GM18907 (cell line): ENCODE measurements at regions not wholly inside any gene's neighbourhood (a gene's known extent, or its start where the extent isn't known, plus 50 kb on each side); places are given as distances from the start of the nearest gene placed in this dataset.

Source experiments
- ATAC-seq: cut with Tn5 transposase; IDR thresholded peaks from one replicate; pipeline ENCODE4 v1.9.1; 2021; ENCODE audit warnings: mild to moderate bottlenecking, moderate library complexity; ENCODE audit not compliant: unreplicated experiment

DNA sequence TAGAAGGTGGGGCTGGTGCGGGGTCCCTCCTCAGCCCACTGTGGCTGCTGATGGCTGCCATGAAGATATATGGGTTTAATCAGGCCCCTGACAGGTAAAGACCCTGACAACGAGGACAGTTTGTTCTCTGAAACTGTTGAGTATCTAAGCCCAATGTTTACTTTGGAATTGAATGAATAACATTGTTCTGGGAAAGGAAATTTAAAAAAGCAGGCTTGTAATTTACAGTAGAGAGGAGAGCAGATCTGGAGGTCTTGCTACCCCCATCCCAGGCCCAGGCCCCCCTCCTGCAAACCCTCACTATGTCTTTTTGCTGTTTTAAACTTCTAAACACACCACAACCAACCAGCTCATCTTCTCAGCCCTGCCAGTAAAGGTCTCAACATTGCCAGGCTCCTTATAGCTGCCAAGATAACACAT is 171.3 kb downstream of the CDC5L start:
- ATAC-seq = no peak

DNA sequence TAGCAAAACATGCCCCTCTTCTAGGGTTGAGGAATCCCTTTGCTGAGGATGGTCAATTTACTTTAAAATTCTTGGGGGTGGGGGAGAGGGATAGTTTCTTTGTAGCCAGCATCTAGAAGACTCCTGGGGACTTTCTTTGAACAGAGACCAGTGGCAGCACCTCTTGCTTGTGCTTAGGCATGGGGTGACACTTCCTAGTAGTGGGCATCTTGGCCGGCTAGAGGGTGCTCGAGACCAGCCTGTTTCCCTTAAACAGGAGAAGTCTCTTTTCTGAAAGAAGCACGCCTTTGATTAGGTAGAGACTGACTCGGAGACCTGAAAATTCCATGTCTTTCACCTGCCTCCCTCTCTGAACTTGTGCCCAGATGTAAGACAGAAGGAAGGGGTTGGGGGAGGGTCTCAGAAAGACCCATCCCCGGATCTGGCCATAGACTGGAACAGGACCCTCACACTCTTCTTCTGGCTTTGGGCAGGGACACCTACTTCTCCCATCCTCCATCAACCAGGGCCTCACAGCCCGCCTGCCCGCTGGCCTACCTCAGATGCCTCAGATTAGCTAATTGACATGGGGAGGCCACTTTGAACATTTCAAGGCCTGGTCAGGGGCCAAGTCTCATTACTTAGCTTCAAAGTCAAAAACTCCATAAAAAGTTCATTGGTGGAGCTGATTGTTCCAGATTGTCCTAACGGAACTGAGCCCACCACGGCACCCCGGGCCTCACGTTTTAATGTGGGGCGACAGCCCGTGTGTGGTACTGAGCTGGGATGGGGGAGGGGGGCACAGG is 172.2 kb downstream of the CDC5L start:
- no peak for ATAC-seq

DNA sequence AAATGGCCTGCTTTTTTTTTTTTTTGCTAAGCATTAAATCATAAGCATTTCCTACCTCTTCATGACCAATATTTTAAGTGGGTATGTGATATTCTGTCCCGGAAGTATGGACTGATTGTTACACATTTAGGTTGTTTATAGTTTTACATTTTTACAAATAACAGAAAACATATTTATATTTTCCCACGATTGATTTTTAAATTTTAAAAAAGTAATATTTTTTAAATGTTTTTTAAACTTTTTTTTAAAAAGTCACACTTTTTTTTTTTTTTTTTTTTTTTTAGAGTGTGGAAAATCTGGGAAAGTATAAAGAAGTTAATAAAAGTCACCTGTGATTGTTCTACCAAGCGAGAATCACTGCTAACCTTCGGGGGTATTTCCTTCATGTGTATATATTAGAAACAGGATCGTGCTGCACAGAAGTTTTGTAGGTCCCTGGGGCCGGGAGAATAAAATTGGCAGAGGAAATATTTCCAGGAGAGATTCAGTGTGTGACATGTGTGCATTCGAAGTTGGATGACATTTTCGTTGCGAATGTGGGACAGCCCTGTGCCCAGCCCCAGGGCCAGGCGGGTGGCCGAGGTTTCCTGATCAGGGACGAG is 173.1 kb downstream of the CDC5L start:
- no peak for ATAC-seq

DNA sequence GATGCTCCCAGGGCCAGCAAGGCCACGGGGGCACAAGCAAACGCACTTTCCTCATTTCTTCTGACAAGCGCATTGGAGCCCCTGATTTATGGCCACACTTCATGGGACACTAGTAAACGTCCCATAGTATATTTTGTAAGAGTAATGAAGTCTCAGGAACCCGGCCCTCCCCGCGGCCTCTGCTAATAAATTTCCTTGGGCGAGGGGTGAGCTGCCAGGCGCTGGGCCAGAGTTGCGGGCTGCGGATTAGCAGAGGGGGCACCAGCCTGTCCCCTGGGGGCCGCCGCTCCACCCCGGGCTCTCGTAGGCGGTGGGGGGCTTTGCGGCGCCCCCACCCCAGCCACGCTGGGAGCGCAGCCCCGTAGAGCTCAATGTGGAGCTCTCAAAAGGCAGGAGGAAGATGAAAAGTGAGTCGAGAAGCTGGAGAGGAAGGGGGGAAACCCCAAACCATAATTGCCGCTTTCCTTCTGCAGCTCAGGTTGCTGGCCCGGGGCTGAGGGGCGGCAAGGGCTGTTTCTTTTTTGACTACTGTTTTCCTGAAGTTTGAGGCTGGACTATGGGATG is 173.6 kb downstream of the CDC5L start:
- ATAC-seq = no peak

DNA sequence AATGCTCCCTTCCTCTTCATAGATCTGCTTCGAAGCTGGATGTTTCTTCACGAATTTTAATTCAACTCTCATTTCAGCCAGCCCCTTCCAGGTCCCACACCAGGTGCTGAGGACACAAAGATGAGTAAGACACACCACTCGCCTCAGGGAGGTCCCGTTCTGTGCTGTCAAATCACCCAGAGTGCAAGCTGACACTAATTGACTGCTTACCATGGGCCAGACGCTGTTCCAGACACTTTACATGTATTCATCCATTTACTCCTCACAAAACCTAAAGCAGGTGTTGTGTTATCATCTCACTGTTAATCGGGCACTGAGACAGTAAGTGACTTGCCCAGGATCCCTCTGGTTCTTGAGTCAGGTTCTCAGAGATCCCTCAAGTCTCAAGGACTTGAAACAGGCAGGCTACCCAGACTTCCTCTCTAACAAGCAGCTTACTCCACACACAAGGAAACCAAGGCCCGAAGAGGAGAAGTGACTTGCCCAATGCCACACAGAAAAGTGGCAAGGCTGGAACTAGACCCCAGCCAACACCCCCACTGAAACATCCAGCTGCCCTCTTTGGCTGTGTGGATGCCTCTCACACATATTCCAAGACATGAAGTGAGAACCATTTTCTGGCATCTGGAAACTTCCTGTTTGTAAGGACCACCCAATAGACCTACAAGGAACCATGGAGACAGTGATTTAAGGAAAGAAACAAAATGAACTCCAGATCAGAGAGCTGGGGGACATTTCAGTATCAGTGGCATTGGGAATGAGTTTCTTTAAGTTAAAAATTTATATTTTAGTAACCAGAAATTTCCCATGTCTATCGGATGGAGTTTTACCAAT is 174.5 kb downstream of the CDC5L start:
- no peak for ATAC-seq

DNA sequence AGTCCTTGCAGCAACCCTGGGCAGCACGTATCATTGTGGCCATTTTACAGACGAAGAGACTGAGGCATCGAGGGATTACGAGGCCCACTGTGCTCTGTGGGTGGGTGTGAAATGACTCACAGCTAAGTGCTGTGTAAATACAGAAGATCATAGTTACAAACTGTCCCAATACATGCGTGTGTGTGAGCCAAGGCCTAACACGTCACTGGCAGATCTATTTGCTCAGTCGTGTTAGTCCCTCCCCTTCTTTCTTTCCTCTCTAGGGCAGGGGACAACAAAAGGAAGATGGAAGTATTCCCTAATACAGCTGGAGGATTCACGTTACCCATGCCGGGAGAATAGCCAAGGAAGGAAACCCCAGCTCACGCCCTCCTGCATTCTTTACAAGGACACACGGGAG is 175.9 kb downstream of the CDC5L start:
- ATAC-seq = no peak

DNA sequence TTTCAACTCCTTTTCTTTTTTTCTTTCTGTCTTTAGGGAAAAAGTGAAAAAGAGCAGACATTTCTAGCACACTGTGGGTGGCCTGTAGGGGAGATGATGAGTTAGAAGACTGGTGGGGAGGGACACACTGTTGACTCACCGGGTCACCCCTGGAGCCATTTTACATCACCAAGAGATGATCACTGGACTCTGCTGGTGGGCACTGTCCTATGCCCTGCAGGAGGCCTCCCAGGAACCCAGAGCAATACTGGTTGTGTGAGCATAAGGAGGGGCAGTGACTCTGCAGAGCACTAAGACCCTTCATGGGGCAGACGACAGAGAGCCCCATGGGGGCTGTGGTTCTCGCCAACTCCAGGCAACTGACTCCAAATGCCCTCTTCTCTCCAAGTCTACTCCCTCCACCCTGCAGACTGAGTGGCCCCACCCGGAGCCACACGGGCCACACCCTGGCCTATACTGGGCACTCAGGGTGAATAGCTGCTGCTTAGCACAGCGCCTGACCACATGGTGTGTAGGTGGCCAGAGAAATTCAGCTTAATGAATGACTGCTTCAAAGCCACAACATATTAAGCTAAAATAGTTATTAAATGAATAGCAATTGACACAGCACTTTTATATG is 177.5 kb downstream of the CDC5L start:
- no peak for ATAC-seq

DNA sequence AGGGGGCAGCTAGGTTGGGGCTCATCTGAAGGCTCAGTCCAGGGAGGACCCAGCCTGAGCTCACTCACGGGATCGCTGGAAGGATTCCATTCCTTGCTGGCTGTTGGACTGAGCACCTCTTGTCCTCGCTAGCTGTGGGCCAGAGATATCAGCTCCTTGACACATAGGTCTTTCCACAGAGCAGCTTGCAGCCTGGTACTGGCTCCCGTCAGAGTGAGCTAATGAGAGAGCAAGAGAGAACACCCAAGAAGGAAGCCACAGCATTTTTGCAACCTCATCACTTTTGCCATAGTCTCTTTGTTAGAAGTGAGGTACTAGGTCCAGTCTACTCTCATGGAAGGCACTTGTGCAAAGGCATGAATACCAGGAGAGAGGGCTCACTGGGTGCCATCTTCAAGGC is 179.9 kb downstream of the CDC5L start:
- no peak for ATAC-seq

DNA sequence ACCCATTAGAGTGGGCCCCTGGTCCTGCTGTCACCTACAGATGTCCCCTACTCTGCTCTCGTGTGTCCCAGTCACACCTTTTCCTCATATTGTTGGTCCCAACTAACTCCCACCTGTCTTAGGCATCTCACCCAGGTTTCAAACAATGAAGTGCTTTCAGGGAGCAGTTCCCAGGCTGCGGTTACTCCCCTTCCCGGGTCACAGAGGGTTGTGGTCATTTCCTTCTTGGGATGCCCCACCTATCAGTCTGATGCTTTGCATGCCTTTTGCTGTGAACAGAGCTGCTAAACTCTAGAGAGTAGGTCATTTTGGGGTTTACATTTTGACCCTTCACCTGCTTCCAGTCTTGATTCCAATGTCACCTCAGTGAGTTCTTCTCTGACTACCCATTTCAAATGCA is 181.6 kb downstream of the CDC5L start:
- no peak for ATAC-seq

DNA sequence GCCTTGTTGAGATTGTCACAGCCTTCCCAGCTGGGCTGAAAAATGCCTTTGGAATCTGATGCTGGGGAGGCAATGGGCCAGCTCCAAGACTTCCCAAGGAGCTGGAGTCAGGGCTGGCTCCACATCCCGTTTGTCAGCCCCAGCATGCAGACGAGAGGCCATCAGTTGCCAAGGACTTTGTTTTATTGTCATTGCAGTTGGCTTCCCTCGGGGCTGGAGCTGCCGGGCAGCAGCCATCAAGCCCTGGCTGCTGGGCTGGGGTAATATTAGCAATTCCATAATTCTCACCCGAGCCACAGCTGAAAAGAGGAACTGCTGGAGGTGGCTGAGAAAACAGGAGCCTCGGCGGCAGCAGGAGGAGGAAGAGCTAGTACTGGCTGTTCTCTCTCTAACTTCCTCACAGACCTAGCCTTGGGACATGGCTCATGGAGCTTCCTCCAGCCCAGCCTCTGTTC is 182.5 kb downstream of the CDC5L start:
- ATAC-seq = no peak

DNA sequence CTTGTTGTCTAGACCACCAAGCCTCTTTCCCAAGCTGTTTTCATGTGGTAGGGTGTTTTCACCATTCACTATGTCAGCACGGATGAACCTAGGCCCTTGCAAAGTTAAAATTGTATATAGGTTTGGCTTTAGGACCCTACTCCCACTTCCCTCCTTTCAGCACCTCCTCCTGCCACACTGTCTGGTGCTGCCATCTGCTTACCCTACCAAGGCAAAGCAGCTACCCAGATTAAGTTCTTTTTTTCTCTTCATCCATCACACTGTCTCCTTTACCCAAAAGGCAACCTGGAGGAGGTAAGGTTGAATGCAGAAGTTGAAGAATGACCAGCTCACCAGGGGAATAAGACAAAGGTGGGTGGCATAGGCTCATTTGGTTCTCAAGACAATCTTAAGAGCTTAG is 184.0 kb downstream of the CDC5L start:
- no peak for ATAC-seq

DNA sequence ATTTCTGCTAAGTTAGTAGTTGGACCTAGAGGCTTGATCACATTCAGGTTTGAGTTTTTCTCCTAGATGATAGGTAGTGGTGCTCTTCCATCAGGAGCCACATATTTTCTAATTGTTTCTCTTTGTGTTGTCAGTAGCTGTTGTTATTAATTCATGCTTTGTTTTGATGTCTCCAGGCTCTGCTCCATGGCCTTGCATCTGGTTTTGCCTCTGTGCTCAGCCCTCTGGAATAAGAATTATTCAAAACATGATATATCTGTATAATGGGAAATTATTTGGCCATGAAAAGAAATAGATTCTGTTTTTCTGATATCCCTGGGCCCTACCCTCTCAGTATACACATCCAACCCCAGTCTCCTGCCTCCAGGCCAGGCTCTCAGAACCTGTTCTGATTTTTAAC is 184.8 kb downstream of the CDC5L start:
- no peak for ATAC-seq

DNA sequence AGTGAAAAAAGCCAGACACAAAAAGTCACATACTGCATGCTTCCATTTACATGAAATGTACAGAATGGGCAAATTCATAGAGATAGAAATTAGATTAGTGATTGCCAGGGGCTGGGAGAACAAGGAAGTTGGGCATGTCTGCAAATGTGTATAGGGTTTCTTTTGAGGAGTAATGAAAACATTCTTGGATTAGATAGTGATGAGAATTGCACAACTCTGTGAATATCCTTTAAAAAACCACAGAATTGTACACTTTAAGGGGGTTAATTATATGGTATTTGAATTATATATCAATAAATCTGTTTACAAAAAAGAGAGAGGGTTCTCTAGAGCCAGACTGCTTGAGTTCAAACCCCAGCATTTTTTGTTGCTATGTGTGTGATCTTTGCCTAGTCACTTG is 188.1 kb downstream of the CDC5L start:
- no peak for ATAC-seq

DNA sequence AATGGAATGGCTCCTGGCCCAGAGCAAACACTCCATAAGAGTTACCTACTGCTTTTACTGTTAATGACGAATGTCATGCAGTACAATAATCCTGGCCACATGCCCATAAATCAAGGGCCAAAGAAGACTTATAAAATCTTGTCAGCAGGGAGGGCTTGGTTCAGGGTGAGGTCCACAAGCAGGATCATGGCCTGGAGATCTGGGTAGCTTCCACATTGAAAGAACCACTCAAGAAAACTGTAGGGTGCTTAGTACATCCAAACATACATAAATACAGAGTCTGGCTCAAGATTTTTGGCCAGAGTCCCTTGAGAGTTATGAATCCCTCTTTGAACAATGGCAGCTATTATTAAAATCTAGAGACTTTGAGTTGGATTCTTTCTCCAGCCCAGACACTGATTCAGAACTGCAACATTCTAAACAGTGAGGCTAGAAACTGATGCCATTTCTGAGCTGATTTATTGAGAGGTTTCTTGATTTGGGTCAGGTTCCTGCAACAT is 188.7 kb downstream of the CDC5L start:
- no peak for ATAC-seq

DNA sequence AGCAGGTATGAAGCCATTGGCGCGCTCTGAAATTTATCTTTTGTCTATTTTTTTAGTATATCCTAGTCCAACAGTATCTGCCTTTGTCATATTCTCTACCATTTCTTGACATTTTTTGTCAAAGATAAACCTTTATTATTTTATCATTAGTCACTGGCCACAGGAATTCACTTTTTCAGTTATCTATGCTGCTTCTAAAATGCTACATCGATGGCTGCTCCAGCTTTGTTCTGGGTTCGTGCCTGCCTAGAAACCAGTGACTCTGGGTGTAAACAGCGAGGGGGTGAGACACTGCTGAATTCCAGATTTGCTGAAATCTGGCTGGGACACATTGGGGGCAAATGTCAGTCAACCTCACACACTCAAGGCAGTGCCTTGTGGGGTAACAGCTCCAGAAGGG is 193.4 kb downstream of the CDC5L start:
- ATAC-seq = no peak

DNA sequence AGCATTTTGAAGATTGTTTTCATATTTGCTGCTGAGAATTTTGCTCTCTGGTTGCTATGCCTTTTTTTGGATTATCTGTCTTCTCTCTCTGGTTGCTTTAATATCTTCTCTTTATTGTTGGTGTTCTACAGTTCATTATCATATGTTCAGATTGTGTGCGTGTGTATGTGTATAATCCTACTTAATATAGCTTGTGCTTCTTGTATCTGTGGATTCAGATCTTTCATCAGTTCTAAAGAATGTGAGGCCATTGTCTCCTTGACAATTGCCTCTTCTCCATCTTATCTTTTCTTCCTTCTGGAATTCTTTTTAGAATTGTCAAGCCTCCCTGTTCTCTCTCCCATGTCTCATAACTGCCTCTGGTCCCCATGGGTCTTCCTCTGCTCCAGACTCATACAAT is 195.4 kb downstream of the CDC5L start:
- ATAC-seq = no peak

DNA sequence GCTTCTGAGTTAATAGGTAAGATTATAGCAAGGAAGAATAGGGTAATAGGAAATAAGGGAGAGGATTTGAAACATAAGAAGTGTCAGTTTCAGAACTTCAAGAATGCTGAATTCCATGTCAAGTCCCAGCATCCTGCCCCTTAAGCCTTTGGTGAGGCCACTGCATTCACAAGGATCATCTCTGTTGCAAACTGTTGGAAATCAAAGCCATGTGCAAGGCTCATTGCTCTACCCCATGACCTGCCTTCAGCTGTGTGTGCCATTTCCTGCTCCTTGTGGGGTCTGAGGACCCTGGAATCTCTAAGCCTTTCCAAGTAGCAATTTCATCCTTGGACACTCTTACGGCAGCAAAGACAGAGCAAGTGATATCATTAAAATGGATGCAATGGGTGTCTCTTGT is 203.0 kb downstream of the CDC5L start:
- ATAC-seq = no peak

DNA sequence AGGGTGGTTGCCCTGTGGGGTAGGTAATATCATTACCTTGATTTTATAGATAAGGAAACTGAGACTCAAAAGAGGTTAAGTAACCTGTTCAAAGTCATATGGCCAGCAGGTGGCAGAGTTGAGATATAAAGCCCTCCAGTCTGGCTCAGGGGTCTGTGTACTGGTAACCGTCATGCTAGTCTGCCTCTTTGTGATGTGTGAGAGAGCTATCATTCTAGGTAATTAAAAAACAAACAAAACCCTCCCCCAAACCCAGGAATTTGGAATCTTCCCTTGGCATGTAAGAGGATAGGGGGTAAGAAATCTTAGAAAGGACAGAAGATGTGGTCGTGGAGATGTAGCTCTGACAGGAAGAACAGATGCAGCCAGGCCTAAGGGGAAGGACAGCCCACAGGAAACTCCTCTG is 206.0 kb downstream of the CDC5L start:
- no peak for ATAC-seq

DNA sequence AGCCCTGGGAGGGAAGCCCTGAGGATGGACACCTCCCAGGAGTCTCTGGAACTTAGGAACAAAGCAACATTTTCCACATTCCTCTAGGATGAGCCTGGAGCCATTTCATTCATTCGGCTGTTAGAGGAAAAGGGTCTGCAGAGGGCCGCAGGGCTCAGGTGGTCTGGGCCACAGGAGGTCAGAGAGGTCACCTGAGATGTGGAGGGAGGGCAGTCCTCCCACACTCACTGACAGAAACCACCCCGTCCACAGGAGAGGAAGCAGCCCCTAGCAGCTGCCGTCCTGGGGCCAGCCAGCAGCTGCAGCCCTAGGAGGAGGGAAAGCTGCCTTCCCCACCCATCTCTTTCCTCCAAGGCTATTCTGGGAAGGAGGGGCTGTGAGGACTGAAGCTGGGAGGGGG is 207.0 kb downstream of the CDC5L start:
- no peak for ATAC-seq

DNA sequence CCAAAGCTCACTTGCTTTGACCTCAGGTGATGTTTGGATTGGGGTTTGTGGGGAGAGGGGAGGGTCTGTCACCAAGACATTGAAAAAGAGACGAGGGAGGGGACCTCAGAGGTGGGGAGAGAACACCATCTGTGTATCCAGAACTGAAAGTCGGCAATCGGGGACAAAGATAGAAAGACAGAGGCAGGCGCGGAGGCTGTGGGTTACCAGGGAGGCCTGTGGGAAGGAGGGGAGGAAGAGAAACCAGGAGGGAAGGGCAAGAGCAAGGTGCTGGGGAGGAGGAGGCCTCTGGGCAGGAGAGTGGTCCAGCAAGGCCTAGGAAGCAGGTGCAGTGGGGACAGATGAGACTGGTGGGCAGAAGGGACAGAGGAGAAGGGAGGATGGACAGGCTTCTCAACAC is 211.2 kb downstream of the CDC5L start:
- ATAC-seq = no peak

DNA sequence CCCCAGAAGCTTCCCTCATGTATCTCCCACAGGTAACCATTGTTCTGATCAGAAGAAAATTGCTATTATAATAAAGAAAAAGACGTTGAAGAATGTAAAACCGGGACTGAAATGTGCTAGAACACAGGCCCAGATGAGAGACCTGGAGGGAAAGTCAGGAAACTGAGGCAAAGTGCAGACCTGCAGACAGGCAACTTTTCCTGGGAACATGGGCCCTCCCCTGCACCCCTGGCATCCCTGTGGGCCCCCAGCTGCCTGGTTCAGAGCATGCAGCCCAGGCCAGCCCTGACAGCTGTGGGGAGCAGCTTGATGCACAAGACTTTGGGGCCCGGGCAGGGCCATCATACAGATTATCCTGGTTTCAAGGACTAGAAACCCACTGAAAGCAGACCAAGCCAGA is 212.2 kb downstream of the CDC5L start:
- ATAC-seq = no peak
